Gastrocnemius medialis (tissue), 4 donors: ENCODE measurements at regions not wholly inside any gene's neighbourhood (a gene's known extent, or its start where the extent isn't known, plus 50 kb on each side); places are given as distances from the start of the nearest gene placed in this dataset.

Experiments
- POLR2A ChIP-seq, 2 donors: fragments of 450-650 bp; IDR thresholded peaks; one replicate each; pipeline ENCODE4 v1.6.1; 2017; ENCODE audit warnings: antibody characterized with exemption in 2 of 2, mild to moderate bottlenecking in 2 of 2, moderate library complexity in 2 of 2
- TF ChIP-seq, protein P1 (sequence below), 5 experiments: fragments of 450-650 bp in 3 of 5; fragments of 200-600 bp in 2 of 5; sonication (generic) in 2 of 5; IDR thresholded peaks in 4 of 5; conservative IDR thresholded peaks in 1 of 5; 1 replicate in 4 of 5; 2 replicates in 1 of 5; pipeline ENCODE4 v1.5.1; 2016 to 2019; ENCODE audit warnings: antibody characterized with exemption in 5 of 5, mild to moderate bottlenecking in 3 of 5, moderate library complexity in 3 of 5

DNA sequence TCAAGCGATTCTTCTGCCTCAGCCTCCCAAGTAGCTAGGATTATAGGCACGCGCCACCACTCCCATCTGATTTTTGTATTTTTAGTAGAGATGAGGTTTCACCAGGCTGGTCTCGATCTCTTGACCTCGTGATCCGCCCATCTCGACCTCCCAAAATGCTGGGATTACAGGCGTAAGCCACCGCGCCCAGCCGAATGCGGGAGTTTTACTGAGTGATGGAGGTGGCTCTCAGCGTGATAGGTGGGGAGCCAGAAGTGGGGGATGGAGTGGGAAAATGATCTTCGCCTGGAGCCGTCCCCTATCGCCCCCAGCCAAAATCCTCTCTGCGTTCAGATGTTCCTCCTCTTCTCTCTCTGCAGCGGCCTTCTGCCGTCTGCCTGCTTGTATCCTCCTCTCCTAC, 348.4 kb upstream of the NPSR1 start:
- TF ChIP-seq, protein P1, sequence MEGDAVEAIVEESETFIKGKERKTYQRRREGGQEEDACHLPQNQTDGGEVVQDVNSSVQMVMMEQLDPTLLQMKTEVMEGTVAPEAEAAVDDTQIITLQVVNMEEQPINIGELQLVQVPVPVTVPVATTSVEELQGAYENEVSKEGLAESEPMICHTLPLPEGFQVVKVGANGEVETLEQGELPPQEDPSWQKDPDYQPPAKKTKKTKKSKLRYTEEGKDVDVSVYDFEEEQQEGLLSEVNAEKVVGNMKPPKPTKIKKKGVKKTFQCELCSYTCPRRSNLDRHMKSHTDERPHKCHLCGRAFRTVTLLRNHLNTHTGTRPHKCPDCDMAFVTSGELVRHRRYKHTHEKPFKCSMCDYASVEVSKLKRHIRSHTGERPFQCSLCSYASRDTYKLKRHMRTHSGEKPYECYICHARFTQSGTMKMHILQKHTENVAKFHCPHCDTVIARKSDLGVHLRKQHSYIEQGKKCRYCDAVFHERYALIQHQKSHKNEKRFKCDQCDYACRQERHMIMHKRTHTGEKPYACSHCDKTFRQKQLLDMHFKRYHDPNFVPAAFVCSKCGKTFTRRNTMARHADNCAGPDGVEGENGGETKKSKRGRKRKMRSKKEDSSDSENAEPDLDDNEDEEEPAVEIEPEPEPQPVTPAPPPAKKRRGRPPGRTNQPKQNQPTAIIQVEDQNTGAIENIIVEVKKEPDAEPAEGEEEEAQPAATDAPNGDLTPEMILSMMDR (IDR thresholded peaks at IDR 0.05 in 4 of 5, conservative IDR thresholded peaks at IDR 0.05 in 1 of 5) = no peak
- no peak for TF ChIP-seq POLR2A (IDR thresholded peaks at IDR 0.05)
